Neural progenitor cell (in vitro differentiated cells): ENCODE measurements at regions not wholly inside any gene's neighbourhood (a gene's known extent, or its start where the extent isn't known, plus 50 kb on each side); places are given as distances from the start of the nearest gene placed in this dataset.

ENCODE experiments used
- DNase-seq: peaks from one replicate; pipeline ENCODE4 v3.0.0-alpha.2; 2016; ENCODE audit warnings: low spot score
- H2AFZ ChIP-seq: fragments of 200-600 bp; sonication (generic); replicated peaks from 2 replicates; pipeline ENCODE4 v1.6.1; 2016; ENCODE audit warnings: antibody characterized with exemption
- H3F3A ChIP-seq: fragments of 200-600 bp; sonication (generic); 2 replicates; pipeline ENCODE4 v1.6.1; 2016; ENCODE audit warnings: antibody characterized with exemption, low read depth
- H3K27ac ChIP-seq: fragments of 200-600 bp; sonication (generic); 2 replicates; pipeline ENCODE4 v1.5.1; 2016; ENCODE audit warnings: mild to moderate bottlenecking
- H3K27me3 ChIP-seq: fragments of 200-600 bp; sonication (generic); 2 replicates; pipeline ENCODE4 v1.6.1; 2016; ENCODE audit warnings: mild to moderate bottlenecking, moderate library complexity
- H3K36me3 ChIP-seq: fragments of 200-600 bp; sonication (generic); 2 replicates; pipeline ENCODE4 v1.5.1; 2016
- H3K4me1 ChIP-seq: fragments of 200-600 bp; sonication (generic); 2 replicates; pipeline ENCODE4 v1.6.1; 2016; ENCODE audit warnings: mixed run types
- H3K4me2 ChIP-seq: fragments of 200-600 bp; sonication (generic); 2 replicates; pipeline ENCODE4 v1.6.1; 2016
- H3K4me3 ChIP-seq: fragments of 200-600 bp; sonication (generic); 2 replicates; pipeline ENCODE4 v1.5.1; 2016
- H3K79me2 ChIP-seq: fragments of 200-600 bp; sonication (generic); 2 replicates; pipeline ENCODE4 v1.6.1; 2016; ENCODE audit warnings: low read depth
- H3K9ac ChIP-seq: fragments of 200-600 bp; sonication (generic); 2 replicates; pipeline ENCODE4 v1.6.1; 2016
- H3K9me3 ChIP-seq: fragments of 200-600 bp; sonication (generic); 2 replicates; pipeline ENCODE4 v1.5.1; 2016; ENCODE audit warnings: low read depth
- H4K20me1 ChIP-seq: fragments of 200-600 bp; sonication (generic); 2 replicates; pipeline ENCODE4 v1.6.1; 2016; ENCODE audit warnings: low read depth
- H3K27ac Mint-ChIP-seq: 3 replicates; pipeline ENCODE4 v1.8.0; 2021; ENCODE audit warnings: mixed read lengths
- H3K27me3 Mint-ChIP-seq: 2 replicates; pipeline ENCODE4 v1.8.0; 2022; ENCODE audit warnings: low read depth, mild to moderate bottlenecking, inconsistent platforms, moderate library complexity, mixed read lengths; ENCODE audit not compliant: insufficient read depth
- H3K36me3 Mint-ChIP-seq: 3 replicates; pipeline ENCODE4 v1.8.0; 2021; ENCODE audit warnings: mixed read lengths
- H3K4me1 Mint-ChIP-seq: 3 replicates; pipeline ENCODE4 v1.8.0; 2021; ENCODE audit warnings: mixed read lengths
- H3K4me3 Mint-ChIP-seq: 3 replicates; pipeline ENCODE4 v1.8.0; 2021; ENCODE audit warnings: mild to moderate bottlenecking, moderate library complexity, mixed read lengths
- H3K9me3 Mint-ChIP-seq: 3 replicates; pipeline ENCODE4 v1.8.0; 2020; ENCODE audit warnings: mixed read lengths
- CTCF ChIP-seq: fragments of 200-600 bp; sonication (generic); IDR thresholded peaks from 2 replicates; pipeline ENCODE4 v1.5.1; 2017; ENCODE audit warnings: antibody characterized with exemption, mild to moderate bottlenecking
- EZH2 ChIP-seq: fragments of 200-600 bp; sonication (generic); IDR thresholded peaks from 2 replicates; pipeline ENCODE4 v1.6.1; 2017; ENCODE audit warnings: antibody characterized with exemption, mild to moderate bottlenecking, moderate library complexity
- EZH2phosphoT487 ChIP-seq: fragments of 200-600 bp; sonication (generic); IDR thresholded peaks from 2 replicates; pipeline ENCODE4 v1.6.1; 2017; ENCODE audit warnings: antibody characterized with exemption

- H3K4me1 Mint-ChIP-seq: peaks cover 30% of the 10 kb centered on the region
- H3K4me3 Mint-ChIP-seq: no peak overlapping the region
- peaks cover 2% of the 10 kb centered on the region for H3K9me3 Mint-ChIP-seq
- Histone ChIP-seq H3K36me3 (no peaks in the 10 kb centered on the region), H3K27me3 (no peaks in the 10 kb centered on the region), H4K20me1 (peaks cover 96% of the 10 kb centered on the region), H3F3A (peaks cover under 1% of the 10 kb centered on the region), H3K27ac (no peak overlapping the region), H3K4me1 (peaks cover 9% of the 10 kb centered on the region), H3K4me2 (no peak overlapping the region), H3K9ac (no peak overlapping the region), H3K4me3 (no peak overlapping the region), H2AFZ (no peak overlapping the region), H3K9me3 (no peaks in the 10 kb centered on the region), H3K79me2 (peaks cover 98% of the 10 kb centered on the region)
- H3K36me3 Mint-ChIP-seq: peaks cover 23% of the 10 kb centered on the region
- H3K27me3 Mint-ChIP-seq: peaks cover 4% of the 10 kb centered on the region
- no peak for DNase-seq
- TF ChIP-seq EZH2: no peak
- TF ChIP-seq CTCF: no peak
- TF ChIP-seq EZH2phosphoT487: no peak
- peak overlapping the region; percentile 83 for H3K27ac Mint-ChIP-seq
Observed at GRCh38 chr17:77399319-77399957, 258.7 kb downstream of the SEC14L1 start.

- no peaks in the 10 kb centered on the region for H3K27me3 ChIP-seq
- DNase-seq: peak; percentile 59
- no peak overlapping the region for H3K4me3 ChIP-seq
- H3F3A ChIP-seq: no peaks in the 10 kb centered on the region
- H3K79me2 ChIP-seq: peaks cover 98% of the 10 kb centered on the region
- Mint-ChIP-seq H3K9me3 (peaks cover 2% of the 10 kb centered on the region), H3K36me3 (peaks cover 22% of the 10 kb centered on the region), H3K4me1 (peaks cover 23% of the 10 kb centered on the region), H3K27ac (peak overlapping the region; percentile 78), H3K4me3 (no peak overlapping the region), H3K27me3 (peaks cover 4% of the 10 kb centered on the region)
- no peaks in the 10 kb centered on the region for H3K36me3 ChIP-seq
- H3K27ac ChIP-seq: no peak overlapping the region
- TF ChIP-seq CTCF (peak; percentile 38), EZH2 (no peak)
- no peaks in the 10 kb centered on the region for H3K9me3 ChIP-seq
- no peak overlapping the region for H2AFZ ChIP-seq
- H3K9ac ChIP-seq: no peak overlapping the region
- H3K4me1 ChIP-seq: no peaks in the 10 kb centered on the region
- H3K4me2 ChIP-seq: no peak overlapping the region
- peaks cover 96% of the 10 kb centered on the region for H4K20me1 ChIP-seq
Observed at GRCh38 chr17:77400445-77400870, 259.7 kb downstream of the SEC14L1 start.

- peaks cover 4% of the 10 kb centered on the region for H3K27me3 Mint-ChIP-seq
- no peak overlapping the region for H3K27ac ChIP-seq
- H3K4me2 ChIP-seq: no peak overlapping the region
- no peak for TF ChIP-seq EZH2
- TF ChIP-seq EZH2phosphoT487: no peak
- TF ChIP-seq CTCF: no peak
- H3K9me3 ChIP-seq: no peaks in the 10 kb centered on the region
- H4K20me1 ChIP-seq: peaks cover 96% of the 10 kb centered on the region
- H3K9ac ChIP-seq: no peak overlapping the region
- H3K36me3 ChIP-seq: no peaks in the 10 kb centered on the region
- no peaks in the 10 kb centered on the region for H3F3A ChIP-seq
- no peak overlapping the region for H3K4me3 ChIP-seq
- H3K4me1 ChIP-seq: peaks cover 6% of the 10 kb centered on the region
- H3K9me3 Mint-ChIP-seq: peaks cover under 1% of the 10 kb centered on the region
- H3K36me3 Mint-ChIP-seq: peaks cover 20% of the 10 kb centered on the region
- H3K27ac Mint-ChIP-seq: peak overlapping the region; percentile 65
- DNase-seq: no peak
- no peaks in the 10 kb centered on the region for H3K27me3 ChIP-seq
- no peak overlapping the region for H3K4me3 Mint-ChIP-seq
- H3K79me2 ChIP-seq: peaks cover 98% of the 10 kb centered on the region
- no peak overlapping the region for H2AFZ ChIP-seq
- H3K4me1 Mint-ChIP-seq: peaks cover 21% of the 10 kb centered on the region
Observed at GRCh38 chr17:77402159-77402731, 261.5 kb downstream of the SEC14L1 start.
